GM23338 (cell line): ENCODE measurements at regions not wholly inside any gene's neighbourhood (a gene's known extent, or its start where the extent isn't known, plus 50 kb on each side); places are given as distances from the start of the nearest gene placed in this dataset.

Experiments used
- EZH2phosphoT487 ChIP-seq: fragments of 200-600 bp; sonication (generic); IDR thresholded peaks from one replicate; pipeline ENCODE4 v1.8.1; 2018; ENCODE audit warnings: antibody characterized with exemption; ENCODE audit not compliant: unreplicated experiment
- POLR2AphosphoS5 ChIP-seq: IDR thresholded peaks from 2 replicates; pipeline ENCODE4 v1.6.1; 2016; ENCODE audit warnings: antibody characterized with exemption, low read depth

- TF ChIP-seq EZH2phosphoT487, result no peak
- TF ChIP-seq POLR2AphosphoS5, result no peak
Observed at GRCh38 chr18:65214456-65214855, 536.4 kb upstream of the CDH7 start.
